Hepatic stellate cell (primary cell): ENCODE measurements at regions not wholly inside any gene's neighbourhood (a gene's known extent, or its start where the extent isn't known, plus 50 kb on each side); places are given as distances from the start of the nearest gene placed in this dataset.
"Not testable (repeated sequence)": the region's sequence is repeated elsewhere in the genome, so short reads cannot be mapped to it uniquely, and the experiment has no call there.

Experiments
- DNase-seq: peaks from one replicate; pipeline ENCODE4 v3.0.0; 2011; ENCODE audit warnings: low spot score

DNA sequence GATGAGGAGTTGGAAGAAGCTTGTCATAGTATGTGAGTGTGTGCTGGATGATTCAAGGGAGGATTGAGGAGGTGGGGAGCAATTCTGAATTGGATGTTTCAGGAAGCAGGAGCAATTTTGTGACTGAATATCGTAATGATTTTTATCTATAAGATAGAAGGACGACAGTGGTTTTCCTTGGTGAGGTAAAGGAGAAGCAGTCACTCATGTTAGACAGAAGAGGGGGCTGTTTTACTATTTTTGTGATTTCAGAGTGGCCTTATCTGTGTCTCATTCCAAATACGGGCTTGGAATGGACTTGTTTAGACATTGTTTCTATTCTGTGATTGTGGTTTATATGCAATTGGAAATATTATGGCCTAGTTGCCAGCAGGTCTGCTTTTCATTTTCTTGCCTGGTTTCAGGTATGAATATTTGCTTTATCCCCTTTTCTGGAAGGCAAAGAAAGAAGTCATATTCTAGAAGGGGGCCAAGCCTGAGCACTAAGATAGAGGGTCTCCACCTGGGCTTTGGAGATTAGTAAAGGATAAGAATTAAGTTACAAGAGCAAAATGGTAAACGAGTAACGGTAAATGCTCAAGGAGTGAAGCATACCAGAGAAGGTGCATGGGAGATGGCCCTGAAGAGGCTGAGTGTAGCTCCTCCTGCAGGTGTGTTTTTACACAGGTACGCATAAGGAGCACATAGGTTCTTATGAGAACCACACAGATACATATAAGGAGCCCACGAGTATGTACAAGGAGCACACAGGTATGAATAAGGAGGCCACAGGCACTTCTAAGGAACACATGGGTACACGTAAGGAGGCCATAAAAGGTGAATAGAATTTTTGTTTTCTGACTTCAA, 124.6 kb upstream of the KCNAB1 start:
- DNase-seq, result peak; percentile 51

DNA sequence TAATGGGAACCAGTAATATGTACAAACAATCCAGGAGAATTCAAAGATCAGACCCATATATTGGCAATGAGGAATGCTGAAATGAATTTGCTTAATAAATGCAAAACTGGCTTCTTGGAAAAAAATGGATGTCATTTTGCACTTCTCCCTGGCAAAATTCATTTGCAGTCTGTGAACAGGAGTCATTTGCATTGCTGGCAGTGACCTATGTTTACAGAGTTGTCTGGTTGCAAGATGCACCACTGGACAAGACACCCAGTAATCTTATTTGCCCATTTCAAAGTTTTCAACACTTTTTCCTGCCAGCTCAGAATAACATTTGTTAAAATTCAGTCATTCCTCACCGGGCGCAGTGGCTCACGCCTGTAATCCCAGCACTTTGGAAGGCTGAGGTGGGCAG, 123.5 kb upstream of the KCNAB1 start:
- DNase-seq, result no peak

DNA sequence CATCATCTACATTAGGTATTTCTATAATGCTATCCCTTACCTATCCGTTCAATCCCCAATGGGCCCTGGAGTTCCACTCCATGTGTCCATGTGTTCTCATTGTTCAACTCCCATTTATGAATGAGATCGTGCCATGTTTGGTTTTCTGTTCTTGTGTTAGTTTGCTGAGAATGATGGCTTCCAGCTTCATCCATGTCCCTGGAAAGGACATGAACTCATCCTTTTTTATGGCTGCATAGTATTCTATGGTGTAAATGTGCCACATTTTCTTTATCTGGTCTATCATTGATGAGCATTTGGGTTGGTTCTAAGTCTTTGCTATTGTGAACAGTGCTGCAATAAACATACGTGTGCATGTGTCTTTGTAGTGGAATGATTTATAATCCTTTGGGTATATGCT, 122.2 kb upstream of the KCNAB1 start:
- DNase-seq, result not testable (repeated sequence)

DNA sequence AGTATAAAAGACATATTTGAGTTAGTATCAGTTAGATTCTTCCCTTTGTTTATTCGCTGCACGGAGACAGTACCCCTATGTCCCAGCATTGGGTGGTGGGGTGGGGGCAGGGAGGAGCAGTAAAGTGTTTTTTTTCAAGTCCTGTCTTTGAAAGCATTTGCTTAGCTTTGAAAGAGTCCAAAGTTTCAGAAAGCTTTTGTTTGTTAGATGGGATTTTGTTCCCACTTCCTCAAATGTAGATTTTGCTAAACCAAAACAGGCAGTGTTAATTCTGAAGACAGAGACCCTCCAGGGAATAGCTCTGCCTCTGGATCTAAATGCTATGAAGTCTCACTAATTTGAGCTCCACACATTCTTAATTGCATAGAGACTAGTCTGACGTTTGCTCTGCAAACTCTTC, 114.6 kb upstream of the KCNAB1 start:
- DNase-seq, result no peak

DNA sequence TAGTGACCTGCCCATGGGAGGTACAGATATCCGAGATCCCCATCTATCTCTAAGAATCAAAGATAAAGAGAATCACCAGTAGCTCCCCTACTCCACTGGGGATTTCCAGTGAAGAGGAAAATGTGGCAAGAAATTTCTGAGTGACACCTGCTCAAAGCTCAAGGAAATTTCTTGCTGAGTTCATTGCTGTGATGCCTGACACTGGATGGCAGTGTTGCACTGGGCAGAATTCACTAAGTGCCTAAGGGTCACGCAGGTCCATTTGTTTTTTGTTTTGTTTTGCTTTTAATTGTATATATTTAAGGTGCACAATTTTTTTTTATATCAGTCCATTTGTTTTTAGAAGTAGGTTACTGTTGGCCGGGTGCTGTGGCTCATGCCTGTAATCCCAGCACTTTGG, 109.5 kb upstream of the KCNAB1 start:
- no peak for DNase-seq

DNA sequence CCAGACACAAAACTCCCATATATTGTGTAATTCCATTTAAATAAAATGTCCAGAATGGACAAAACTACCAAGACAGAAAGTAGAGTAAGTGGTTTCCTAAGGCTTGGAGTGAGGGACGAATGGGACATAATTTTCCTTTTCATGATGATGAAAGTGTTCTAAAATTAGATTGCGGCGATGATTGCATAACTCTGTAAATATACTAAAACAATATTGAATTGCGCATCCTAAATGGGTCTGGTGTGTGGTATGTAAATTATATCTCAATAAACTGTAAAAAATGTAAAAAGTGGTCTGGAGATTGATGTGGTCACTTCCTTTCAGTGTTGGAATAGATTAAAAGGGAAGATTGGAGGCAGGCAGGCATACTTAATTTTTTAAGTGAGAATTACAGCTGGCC, 105.9 kb upstream of the KCNAB1 start:
- no peak for DNase-seq

DNA sequence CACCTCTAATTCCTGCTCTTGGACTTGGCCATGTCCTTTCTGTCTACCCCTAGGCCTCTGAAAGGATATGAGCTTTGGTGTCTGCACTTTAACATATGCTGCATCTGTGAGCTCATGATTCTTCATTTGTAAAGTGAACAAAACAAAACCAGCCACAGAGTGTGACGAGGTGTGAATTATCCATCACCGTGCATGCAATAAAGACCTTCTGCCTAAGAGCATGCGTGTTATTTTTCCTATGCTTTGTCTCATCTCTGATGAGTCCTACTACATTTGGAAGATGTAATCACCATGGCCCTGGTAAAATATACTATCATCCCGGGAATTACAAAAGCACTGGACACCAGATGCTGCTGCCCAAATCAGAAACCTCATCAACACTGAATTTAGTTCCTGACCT, 103.5 kb upstream of the KCNAB1 start:
- no peak for DNase-seq

DNA sequence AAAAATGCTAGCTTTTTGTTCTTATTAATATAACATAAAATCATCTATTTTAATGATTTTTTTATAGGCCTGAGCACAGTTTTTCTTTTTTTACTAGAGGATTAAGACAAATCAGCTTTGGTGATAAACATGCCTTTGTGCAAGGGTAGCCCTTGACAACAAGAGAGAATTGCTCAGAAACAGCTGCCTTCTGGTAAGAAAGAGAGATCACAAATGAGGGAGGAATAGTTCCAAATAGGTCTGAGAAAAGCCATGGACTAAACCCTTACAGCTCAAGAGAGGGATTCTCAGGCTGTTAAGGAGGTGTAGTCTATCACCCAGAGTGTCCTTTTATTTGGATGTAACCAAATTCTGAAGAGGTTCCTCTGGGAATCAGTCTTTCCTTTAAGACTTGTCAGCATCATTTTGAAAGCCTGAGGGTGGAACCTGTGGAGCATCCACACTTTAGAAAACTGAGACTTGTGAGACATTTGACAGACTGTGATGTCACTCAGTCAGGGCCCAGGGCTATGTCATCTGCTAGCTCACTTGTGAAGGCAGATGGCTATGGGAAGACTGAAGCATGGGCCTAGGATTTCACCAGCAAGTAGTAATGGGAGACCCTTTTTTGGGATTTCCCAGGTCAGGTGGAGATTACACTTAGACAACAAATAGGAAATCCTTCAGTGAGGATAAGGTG, 102.9 kb upstream of the KCNAB1 start:
- no peak for DNase-seq

DNA sequence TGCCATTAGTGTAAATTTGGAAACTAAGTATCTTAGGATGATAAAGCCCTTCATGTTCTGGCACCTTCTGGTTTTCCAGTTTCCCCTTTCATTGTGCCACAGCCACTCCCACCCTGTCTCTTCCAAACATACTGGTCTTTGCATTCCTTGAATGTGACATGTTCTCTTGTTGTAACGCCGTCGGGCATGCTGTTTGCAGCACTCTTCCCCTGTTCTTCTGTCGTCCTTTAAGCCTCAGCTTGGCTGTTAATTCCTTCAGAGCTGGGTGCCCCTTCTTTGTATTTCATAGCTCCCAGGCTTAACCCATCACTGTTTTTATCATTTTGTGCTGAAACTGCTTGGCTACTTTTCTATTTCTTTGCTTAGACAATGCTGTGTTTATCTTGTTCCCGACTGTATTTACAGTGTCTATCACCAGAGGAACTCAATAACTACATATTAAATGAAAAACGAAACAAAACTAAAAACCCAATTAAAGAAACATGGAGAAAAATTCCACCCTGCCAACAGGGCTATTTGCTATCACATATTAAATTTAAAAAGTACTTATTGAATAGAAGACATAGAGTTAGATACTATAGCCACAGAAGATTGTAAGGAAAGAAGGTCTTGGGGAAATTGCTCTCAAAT, 95.4 kb upstream of the KCNAB1 start:
- DNase-seq, result peak; percentile 15

DNA sequence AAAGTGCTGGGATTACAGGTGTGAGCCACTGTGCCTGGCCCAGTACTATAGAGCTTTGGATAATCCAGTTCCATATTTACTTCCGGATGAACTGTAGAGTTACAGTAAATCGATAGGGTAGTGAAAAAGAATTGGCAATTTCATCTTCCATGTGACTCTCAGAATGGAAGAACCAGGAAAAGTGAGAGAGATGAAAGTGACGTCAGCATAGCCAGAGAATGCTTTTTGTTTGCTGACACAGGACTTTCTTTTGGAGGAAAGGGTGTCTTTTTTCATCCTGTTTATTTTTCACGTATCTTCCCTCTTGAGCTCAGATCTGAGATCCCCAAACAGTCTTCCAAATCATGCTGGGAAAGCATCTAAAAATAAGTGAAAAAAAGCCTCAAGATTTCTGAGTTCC, 91.2 kb upstream of the KCNAB1 start:
- no peak for DNase-seq

DNA sequence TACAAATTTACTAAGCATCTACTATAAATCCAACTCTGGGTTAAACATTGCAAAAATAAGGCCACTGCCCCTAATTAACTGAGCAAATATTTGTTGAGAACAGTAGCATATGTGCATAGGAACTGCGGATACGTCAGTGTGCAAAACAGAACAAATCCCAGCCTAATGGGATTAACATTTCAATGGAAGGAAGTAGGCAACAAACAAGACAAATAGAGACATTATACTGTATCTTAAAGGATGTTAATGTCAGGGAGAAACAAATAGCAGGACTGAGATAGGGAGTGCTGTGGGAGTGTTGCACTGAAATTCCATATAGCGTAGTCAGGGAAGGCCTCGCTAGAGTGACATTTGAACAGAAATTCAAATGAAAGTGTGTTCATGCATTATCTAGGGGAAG, 89.7 kb upstream of the KCNAB1 start:
- no peak for DNase-seq

DNA sequence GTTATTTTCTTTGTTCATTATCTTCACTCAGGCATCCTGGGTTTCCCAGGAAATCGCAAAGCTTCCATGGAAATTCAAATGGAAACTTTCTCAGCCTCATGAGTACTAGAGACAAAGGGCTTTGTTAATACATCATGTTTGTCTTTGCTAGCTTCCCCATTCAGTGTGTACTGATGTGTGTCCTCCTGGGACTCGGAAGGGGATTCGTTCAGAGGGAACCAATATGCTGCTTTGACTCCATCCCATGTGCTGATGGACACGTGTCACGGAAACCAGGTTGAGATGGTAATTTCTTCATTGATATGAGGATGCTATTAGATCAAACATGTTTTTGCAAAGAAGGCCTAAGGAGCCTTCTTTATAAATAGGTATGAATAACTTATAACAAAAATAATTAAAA, 87.0 kb upstream of the KCNAB1 start:
- no peak for DNase-seq

DNA sequence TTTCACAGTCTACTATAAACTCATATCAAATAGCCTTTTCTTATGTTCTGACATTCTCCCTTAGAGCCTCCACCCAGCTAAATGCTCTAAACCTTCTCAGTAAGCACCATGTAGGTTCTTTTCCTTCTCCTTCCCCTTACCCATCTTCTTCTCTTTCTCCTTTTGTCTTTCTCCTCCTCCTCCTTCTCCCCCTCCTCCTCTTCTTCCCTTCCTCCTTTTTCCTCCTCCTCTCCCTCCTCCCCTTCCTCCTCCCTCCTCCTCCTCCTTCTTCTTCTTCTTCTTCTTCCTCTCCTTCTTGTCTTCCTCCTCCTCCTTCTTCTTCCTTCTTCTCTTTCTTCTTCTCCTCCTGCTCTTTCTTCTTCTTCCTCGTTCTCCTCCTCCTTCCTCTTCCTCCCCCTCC, 85.2 kb upstream of the KCNAB1 start:
- no peak for DNase-seq

DNA sequence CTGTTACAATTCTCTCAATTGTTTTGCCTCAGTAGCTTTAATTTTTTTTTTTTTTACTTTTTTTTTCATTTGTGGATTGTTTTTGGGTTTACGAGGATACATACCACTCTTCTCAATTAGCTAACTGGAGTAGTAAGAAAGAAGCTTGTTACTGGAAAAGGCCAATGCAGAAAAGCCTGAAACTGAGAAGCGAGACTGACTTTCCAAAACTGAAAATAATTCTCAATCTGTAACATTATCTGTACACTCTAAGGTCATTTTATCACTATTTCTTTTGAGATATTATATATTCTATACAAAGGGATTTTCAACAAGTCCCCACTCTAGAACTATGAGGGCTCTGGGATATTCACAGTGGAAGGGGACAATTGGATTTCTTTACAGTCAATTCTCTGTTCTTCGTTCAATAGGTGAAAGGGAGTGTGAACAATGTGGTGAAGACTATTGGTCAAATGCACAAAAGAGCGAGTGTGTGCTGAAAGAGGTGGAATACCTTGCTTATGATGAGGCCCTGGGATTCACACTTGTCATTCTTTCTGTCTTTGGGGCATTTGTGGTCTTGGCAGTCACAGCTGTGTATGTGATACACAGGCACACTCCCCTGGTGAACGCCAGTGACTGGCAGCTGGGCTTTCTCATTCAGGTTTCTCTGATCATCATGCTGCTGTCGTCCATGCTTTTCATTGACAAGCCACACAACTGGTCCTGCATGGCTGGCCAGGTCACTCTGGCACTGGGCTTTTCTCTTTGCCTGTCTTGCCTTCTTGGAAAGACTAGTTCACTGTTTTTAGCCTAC, 83.9 kb upstream of the KCNAB1 start:
- DNase-seq, result no peak

DNA sequence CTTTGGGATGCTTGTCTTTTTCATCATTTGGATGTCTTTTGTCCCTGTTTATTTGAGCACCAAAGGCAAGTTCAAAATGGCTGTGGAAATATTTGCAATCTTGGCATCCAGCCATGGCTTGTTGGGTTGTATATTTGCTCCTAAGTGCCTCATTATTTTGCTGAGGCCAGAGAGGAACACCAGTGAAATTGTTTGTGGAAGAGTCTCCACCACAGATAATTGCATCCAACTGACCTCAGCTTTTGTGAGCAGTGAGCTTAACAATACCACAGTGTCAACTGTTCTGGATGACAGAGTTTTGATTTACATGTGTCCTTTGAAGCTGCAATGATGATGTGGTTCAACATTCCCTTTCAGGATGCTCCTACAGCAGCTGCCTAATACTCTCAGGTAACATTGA, 83.0 kb upstream of the KCNAB1 start:
- no peak for DNase-seq

DNA sequence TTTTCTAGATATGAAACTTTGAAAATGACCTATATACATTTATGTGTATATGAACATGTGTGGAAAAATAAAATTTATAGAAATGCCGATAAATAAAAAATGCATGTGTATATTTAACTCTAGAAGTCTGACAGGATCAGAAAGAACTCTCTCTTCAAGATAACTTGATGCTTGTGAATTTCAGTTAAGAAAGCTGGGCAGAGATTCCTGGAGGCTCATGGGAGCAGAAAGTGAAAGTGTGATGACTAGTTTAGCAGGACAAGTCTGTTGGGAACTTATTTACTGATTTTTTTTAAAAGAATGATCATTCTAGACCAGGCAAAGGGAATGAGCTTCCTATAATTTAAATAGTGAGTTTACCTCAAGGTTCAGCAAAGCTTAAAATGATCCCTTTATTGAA, 81.5 kb upstream of the KCNAB1 start:
- DNase-seq, result no peak

DNA sequence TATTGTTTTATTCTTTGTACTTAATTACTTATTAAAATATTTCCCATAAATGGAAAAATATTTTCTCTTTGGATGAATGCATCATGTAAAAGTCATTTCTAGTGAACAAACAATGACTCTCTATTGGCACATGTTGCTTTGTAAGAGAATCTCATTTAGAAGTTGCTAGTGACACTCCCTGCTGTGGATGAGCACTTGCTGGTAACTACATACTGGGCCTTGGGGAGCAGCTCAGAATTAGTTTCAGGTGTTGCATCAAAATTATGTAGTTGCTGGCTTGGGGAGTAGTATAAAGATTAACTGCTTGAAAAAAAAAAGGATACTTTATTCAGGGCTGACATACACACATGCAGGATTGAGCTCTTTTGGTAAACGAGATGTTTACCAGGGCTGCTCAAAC, 80.3 kb upstream of the KCNAB1 start:
- DNase-seq, result no peak

DNA sequence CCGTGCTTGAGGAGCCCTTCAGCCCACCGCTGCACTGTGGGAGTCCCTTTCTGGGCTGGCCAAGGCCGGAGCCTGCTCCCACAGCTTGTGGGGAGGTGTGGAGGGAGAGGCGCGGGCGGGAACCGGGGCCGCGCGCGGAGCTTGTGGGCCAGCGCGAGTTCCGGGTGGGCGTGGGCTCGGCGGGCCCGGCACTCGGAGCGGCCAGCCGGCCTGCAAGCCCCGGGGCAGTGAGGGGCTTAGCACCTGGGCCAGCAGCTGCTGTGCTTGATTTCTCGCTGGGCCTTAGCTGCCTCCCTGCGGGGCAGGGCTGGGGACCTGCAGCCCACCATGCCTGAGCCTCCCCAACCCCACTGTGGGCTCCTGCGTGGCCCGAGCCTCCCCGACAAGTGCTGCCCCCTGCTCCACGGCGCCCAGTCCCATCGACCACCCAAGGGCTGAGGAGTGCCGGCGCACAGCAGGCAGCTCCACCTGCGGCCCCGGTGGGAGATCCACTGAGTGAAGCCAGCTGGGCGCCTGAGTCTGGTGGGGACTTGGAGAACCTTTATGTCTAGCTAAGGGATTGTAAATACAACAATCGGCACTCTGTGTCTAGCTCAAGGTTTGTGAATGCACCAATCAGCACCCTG, 79.0 kb upstream of the KCNAB1 start:
- not testable (repeated sequence) for DNase-seq

DNA sequence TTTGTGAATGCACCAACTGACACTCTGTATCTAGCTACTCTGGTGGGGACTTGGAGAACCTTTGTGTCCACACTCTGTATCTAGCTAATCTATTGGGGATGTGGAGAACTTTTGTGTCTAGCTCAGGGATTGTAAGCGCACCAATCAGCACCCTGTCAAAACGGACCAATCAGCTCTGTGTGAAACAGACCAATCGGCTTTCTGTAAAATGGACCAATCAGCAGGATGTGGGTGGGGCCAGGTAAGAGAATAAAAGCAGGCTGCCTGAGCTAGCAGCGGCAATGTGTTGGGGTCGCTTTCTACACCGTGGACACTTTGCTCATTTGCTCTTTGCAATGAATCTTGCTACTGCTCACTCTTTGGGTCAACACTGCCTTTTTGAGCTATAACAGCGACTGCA, 78.5 kb upstream of the KCNAB1 start:
- not testable (repeated sequence) for DNase-seq

DNA sequence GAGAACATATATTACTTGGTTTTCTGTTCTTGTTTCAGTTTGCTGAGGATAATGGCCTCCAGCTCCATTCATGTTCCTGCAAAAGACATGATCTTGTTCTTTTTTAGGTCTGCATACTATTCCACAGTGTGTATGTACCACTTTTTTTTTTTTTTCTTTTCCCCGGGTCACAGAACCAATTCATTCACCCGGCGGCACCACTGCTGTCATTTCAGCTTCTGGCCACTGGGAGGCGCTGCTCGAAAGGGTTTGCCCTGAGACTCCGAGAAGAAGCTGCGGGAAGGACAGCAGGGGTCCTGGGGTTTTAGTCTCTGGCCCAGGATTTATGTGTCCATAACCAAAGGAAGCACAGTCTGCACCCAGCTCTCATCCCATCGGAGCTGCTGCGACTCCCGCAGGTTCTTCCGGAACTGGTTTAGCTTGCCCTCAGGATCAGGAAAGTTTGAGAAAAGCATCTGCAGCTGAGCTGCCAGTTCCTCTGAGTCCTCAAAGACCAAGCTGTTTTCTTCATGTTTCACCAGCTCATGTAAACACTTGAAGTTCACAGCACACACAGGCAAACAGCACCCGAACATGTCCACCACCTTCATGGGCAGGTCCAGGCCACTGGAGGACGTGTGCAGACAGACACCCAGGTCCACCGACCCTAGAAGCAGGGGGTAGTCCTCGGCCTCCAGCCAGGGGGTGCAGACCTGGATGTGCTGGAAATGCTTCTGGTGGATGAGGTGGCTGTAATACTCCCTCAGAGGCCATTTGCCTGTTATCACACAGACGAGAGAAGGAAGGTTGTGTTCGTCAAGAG, 76.3 kb upstream of the KCNAB1 start:
- DNase-seq, result not testable (repeated sequence)

DNA sequence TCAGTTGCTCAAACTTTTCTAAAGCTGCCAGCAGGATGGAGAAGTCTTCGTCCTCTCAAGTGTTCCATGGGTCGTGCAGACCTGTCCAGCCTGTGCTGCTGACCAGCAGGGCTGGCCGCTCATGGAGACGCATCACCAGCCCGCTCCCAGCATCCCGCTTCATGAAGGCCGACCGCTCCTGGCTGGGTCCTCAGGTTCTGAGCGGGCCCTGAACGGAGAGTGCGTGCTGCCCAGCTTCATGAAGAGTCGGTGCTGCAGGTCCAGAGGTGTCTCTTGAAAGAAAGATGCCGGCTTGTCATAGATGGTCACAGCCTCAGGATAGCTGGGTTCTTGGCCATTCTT, 75.8 kb upstream of the KCNAB1 start:
- DNase-seq, result no peak
